Activated CD8-positive, alpha-beta memory T cell treated with anti-CD3 and anti-CD28 coated beads, Interleukin-2, amount 50 U/mL, for 48 hours (primary cell): ENCODE measurements at regions not wholly inside any gene's neighbourhood (a gene's known extent, or its start where the extent isn't known, plus 50 kb on each side); places are given as distances from the start of the nearest gene placed in this dataset.
"Not testable (repeated sequence)": the region's sequence is repeated elsewhere in the genome, so short reads cannot be mapped to it uniquely, and the experiment has no call there.

Experiments
- DNase-seq: peaks from one replicate; pipeline ENCODE4 v3.0.0-alpha.2; 2020

GRCh38 chr13:64725492-64725891, 2504.6 kb downstream of the PCDH9 start:
- no peak for DNase-seq

GRCh38 chr13:64723724-64724123, 2506.4 kb downstream of the PCDH9 start:
- DNase-seq = no peak

- DNase-seq = no peak
Observed at GRCh38 chr13:64718116-64718515, 2512.0 kb downstream of the PCDH9 start.

- no peak for DNase-seq
Observed at GRCh38 chr13:64716936-64717335, 2513.2 kb downstream of the PCDH9 start.

- no peak for DNase-seq
Observed at GRCh38 chr13:64709079-64709478, 2521.1 kb downstream of the PCDH9 start.

GRCh38 chr13:64704121-64704649, 2526.0 kb downstream of the PCDH9 start:
- DNase-seq = no peak

- no peak for DNase-seq
Observed at GRCh38 chr13:64697226-64697625, 2532.9 kb downstream of the PCDH9 start.

- no peak for DNase-seq
Observed at GRCh38 chr13:64688893-64689677, 2541.1 kb downstream of the PCDH9 start.

GRCh38 chr13:64686536-64686935, 2543.6 kb downstream of the PCDH9 start:
- not testable (repeated sequence) for DNase-seq

GRCh38 chr13:64684685-64685431, 2545.3 kb downstream of the PCDH9 start:
- no peak for DNase-seq

GRCh38 chr13:64684108-64684507, 2546.0 kb downstream of the PCDH9 start:
- DNase-seq = no peak

GRCh38 chr13:64680739-64681138, 2549.4 kb downstream of the PCDH9 start:
- DNase-seq = no peak

- no peak for DNase-seq
Observed at GRCh38 chr13:64675255-64675892, 2554.8 kb downstream of the PCDH9 start.

- DNase-seq = no peak
Observed at GRCh38 chr13:64674126-64674525, 2556.0 kb downstream of the PCDH9 start.

- no peak for DNase-seq
Observed at GRCh38 chr13:64672751-64673150, 2557.4 kb downstream of the PCDH9 start.

- DNase-seq = no peak
Observed at GRCh38 chr13:64662887-64663593, 2567.1 kb downstream of the PCDH9 start.

- no peak for DNase-seq
Observed at GRCh38 chr13:64648293-64648692, 2581.8 kb downstream of the PCDH9 start.

- no peak for DNase-seq
Observed at GRCh38 chr13:64643066-64643465, 2587.1 kb downstream of the PCDH9 start.

GRCh38 chr13:64640002-64640401, 2590.1 kb downstream of the PCDH9 start:
- DNase-seq = no peak

- DNase-seq = no peak
Observed at GRCh38 chr13:64639206-64639605, 2590.9 kb downstream of the PCDH9 start.

- DNase-seq = no peak
Observed at GRCh38 chr13:64633948-64634347, 2596.2 kb downstream of the PCDH9 start.

GRCh38 chr13:64627654-64628053, 2602.5 kb downstream of the PCDH9 start:
- DNase-seq = no peak

- DNase-seq = no peak
Observed at GRCh38 chr13:64626105-64626504, 2604.0 kb downstream of the PCDH9 start.
